ENCODE measurements at regions not wholly inside any gene's neighbourhood (a gene's known extent, or its start where the extent isn't known, plus 50 kb on each side); places are given as distances from the start of the nearest gene placed in this dataset.
"Not testable (repeated sequence)": the region's sequence is repeated elsewhere in the genome, so short reads cannot be mapped to it uniquely, and the experiment has no call there.

DNA sequence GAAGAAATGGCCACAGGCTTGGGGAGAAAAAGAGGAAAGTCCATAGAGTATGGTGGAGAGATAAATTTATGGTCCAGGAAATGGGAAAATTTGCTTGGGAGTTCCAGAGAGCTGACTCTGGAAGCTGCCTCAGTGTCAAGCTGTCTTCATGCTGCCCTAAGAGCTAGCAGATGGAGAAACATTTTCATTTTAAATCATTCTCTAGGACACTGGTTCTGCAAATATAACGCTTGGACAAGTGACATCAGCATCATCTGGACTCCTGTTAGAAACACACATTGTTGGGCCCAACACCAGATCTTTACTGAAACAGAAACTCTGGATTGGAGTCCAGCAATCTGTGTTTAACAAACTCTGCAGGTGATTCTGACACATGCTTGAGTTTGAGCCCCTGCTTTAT is 592.0 kb upstream of the KLF12 start:
- Mint-ChIP-seq H3K27me3 (ENCODE audit: low read depth) (no peaks in the 10 kb centered on the region), H3K4me1 (ENCODE audit: low read depth) (no peaks in the 10 kb centered on the region), H3K4me3 (no peak overlapping the region), H3K36me3 (ENCODE audit: low read depth) (no peaks in the 10 kb centered on the region), H3K27ac (no peak overlapping the region), H3K9me3 (no peaks in the 10 kb centered on the region)
- no peak for DNase-seq (ENCODE audit: low spot score)

DNA sequence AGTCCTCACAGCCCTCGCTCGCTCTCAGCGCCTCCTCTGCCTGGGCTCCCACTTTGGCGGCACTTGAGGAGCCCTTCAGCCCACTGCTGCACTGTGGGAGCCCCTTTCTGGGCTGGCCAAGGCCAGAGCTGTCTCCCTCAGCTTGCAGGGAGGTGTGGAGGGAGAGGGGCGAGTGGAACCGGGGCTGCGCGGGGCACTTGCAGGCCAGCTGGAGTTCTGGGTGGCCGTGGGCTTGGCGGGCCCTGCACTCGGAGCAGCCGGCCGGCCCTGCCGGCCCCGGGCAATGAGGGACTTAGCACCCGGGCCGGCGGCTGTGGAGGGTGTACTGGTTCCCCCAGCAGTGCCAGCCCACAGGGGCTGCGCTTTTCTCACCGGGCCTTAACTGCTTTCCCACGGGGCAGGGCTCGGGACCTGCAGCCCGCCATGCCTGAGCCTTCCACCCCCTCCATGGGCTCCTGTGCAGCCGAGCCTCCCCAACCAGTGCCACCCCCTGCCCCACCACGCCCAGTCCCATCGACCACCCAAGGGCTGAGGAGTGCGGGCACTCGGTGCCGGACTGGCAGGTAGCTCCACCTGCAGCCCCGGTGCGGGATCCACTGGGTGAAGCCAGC is 584.1 kb upstream of the KLF12 start:
- not testable (repeated sequence) for H3K4me3 Mint-ChIP-seq; H3K4me1 Mint-ChIP-seq (ENCODE audit: low read depth); H3K36me3 Mint-ChIP-seq (ENCODE audit: low read depth); H3K9me3 Mint-ChIP-seq; H3K27me3 Mint-ChIP-seq (ENCODE audit: low read depth); DNase-seq (ENCODE audit: low spot score); H3K27ac Mint-ChIP-seq

DNA sequence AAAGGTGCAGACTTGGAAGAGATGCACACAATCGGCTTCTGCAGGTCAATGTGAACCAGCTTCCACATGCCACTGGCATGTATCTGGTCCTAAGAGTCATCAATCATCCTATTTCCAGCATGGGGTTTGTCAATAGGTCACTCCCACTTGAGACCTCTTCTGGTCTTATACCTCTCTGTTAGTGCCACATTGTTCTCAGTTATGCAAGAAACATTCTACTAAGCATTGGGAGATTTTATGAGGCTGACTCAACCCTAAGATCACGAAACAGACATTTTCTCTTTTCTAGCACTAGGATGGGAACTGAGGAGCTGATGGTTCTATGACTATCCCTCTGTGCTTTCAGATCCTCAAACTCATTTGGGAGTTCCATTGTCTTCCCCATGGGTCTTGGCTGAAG is 581.5 kb upstream of the KLF12 start:
- Mint-ChIP-seq H3K36me3 (ENCODE audit: low read depth) (no peaks in the 10 kb centered on the region), H3K4me1 (ENCODE audit: low read depth) (no peaks in the 10 kb centered on the region)

DNA sequence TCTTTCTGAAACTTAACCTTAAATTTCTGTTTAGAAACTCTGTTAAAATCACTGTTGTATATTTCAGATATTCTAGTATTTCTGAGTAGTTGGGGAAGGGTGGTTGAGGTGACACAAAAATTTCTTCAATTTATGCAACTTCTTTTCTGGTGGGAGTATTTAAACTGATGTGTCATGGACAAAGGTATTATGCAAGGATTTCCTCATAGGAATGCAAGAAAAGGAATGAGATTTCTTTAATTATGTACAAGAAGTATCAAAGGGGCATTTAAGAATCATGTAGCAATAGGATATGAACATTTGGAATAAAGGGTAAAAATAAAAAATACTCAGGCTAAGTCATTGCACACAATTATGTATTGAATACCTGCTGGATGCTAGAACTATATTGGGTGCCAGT is 575.8 kb upstream of the KLF12 start:
- no peaks in the 10 kb centered on the region for H3K27me3 Mint-ChIP-seq (ENCODE audit: low read depth)
- H3K9me3 Mint-ChIP-seq: no peaks in the 10 kb centered on the region
- no peak overlapping the region for H3K4me3 Mint-ChIP-seq

More for the DNA sequence above, 581.5 kb upstream of the KLF12 start:
- H3K27me3 Mint-ChIP-seq (ENCODE audit: low read depth): no peaks in the 10 kb centered on the region
- H3K9me3 Mint-ChIP-seq: no peaks in the 10 kb centered on the region
- DNase-seq (ENCODE audit: low spot score): no peak
- no peak overlapping the region for H3K4me3 Mint-ChIP-seq
- no peak overlapping the region for H3K27ac Mint-ChIP-seq

DNA sequence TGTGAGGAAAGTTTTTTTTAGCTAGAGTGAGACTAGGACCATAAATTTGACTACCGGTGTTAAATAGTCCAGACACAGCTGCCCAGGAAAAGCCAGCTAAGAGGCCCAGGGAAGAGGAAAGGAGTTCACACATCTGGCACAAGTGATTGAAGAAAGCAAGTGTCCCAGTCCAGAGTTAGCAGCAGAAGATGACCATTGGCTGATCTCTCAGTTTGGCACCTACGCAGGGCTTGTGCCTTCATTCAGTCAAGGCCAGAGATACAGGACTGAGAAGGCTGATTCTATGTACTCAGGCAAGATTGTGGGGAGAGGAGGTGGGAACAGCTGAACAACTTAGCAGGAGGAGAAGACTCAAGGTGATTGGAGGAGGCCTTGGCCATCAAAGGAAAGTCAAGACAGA is 575.0 kb upstream of the KLF12 start:
- H3K4me3 Mint-ChIP-seq: no peak overlapping the region
- H3K27me3 Mint-ChIP-seq (ENCODE audit: low read depth): no peaks in the 10 kb centered on the region
- DNase-seq (ENCODE audit: low spot score): no peak
- H3K27ac Mint-ChIP-seq: no peak overlapping the region
- no peaks in the 10 kb centered on the region for H3K9me3 Mint-ChIP-seq
- no peaks in the 10 kb centered on the region for H3K36me3 Mint-ChIP-seq (ENCODE audit: low read depth)
- H3K4me1 Mint-ChIP-seq (ENCODE audit: low read depth): no peaks in the 10 kb centered on the region

More for the DNA sequence above, 575.8 kb upstream of the KLF12 start:
- no peaks in the 10 kb centered on the region for H3K36me3 Mint-ChIP-seq (ENCODE audit: low read depth)
- H3K27ac Mint-ChIP-seq: no peak overlapping the region
- no peaks in the 10 kb centered on the region for H3K4me1 Mint-ChIP-seq (ENCODE audit: low read depth)
- DNase-seq (ENCODE audit: low spot score): no peak

DNA sequence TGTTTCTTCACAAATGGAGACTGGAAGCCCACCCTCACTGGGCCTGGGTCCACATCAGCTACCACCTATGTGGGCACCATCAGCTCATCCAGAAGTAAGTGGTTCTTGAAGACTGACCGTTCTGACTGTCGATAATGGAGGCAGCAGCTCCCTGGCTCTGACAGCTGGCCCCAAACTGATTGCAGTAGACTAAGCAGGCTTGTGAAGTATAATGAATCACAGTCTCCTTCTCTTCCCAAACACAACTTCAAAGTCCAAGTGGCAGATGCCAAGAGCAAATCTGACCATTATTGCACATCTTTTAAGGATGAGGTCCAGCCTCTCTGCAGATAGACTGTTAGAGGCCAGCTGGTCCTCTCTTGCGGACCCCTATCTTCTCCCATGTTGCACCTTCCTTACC is 574.4 kb upstream of the KLF12 start:
- no peaks in the 10 kb centered on the region for H3K36me3 Mint-ChIP-seq (ENCODE audit: low read depth)
- H3K9me3 Mint-ChIP-seq: no peaks in the 10 kb centered on the region
- no peaks in the 10 kb centered on the region for H3K4me1 Mint-ChIP-seq (ENCODE audit: low read depth)
- H3K4me3 Mint-ChIP-seq: no peak overlapping the region
- H3K27me3 Mint-ChIP-seq (ENCODE audit: low read depth): no peaks in the 10 kb centered on the region
- no peak for DNase-seq (ENCODE audit: low spot score)
- no peak overlapping the region for H3K27ac Mint-ChIP-seq

DNA sequence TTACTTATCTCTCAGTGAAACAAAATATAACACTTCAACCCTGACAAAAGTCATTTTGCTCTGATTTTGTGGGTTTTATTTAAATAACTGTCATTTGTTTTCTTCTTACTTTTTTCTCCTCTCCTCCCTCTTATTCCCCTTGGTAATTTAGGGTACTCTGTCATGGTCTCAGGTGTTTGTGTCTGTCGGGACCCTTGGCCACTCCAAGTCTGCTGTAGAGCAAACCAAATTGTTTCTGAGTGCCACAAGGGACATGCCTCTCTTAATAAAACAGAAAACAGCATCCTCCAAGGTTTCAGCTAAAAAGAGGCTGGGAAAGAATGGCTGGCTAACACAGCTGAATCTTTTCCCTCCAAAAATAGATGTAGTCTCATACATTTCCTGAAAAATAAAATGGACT is 573.1 kb upstream of the KLF12 start:
- Mint-ChIP-seq H3K27ac (no peak overlapping the region), H3K4me3 (no peak overlapping the region), H3K9me3 (no peaks in the 10 kb centered on the region), H3K36me3 (ENCODE audit: low read depth) (no peaks in the 10 kb centered on the region), H3K27me3 (ENCODE audit: low read depth) (no peaks in the 10 kb centered on the region), H3K4me1 (ENCODE audit: low read depth) (no peaks in the 10 kb centered on the region)
- DNase-seq (ENCODE audit: low spot score): no peak

DNA sequence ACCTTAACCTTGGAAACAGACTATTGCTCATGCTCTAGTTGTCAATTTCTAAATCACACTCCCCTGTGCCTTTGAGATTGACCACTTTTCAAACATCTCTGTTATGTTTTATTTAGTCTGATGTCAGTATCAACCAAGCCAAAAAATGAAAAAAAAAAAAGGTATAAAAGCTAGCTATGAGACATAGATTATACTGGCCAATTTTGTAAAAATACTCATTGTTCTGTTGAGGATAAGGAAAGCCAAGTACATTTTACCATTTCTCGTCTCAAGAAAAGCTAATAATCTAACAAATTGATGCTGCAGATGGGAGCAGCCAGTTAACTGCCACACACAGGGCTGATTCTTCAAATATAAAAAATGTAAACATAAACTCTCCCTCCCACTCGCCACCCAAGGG is 572.6 kb upstream of the KLF12 start:
- no peak overlapping the region for H3K27ac Mint-ChIP-seq
- H3K27me3 Mint-ChIP-seq (ENCODE audit: low read depth): no peaks in the 10 kb centered on the region
- H3K4me3 Mint-ChIP-seq: no peak overlapping the region
- no peaks in the 10 kb centered on the region for H3K4me1 Mint-ChIP-seq (ENCODE audit: low read depth)
- no peaks in the 10 kb centered on the region for H3K9me3 Mint-ChIP-seq
- no peak for DNase-seq (ENCODE audit: low spot score)
- H3K36me3 Mint-ChIP-seq (ENCODE audit: low read depth): no peaks in the 10 kb centered on the region

DNA sequence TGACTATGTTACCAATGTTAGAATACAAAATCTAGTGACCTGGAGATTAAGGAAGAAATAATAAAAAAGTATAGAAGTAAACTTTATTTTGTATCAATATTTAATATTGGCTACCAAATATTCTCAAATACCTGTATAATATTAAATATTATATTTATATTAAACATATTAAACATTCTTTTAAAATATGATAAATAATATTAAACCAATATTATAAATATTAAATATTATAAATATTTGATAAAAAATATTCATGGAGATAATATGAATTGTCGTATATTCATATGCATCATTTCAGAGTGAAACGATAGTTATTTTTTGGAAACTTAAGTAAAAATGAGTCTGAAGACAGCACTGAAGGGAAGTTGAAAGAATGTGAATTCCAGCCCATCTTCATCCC is 571.2 kb upstream of the KLF12 start:
- Mint-ChIP-seq H3K4me3 (no peak overlapping the region), H3K27ac (no peak overlapping the region), H3K4me1 (ENCODE audit: low read depth) (no peaks in the 10 kb centered on the region), H3K27me3 (ENCODE audit: low read depth) (no peaks in the 10 kb centered on the region), H3K9me3 (no peaks in the 10 kb centered on the region), H3K36me3 (ENCODE audit: low read depth) (no peaks in the 10 kb centered on the region)
- no peak for DNase-seq (ENCODE audit: low spot score)

DNA sequence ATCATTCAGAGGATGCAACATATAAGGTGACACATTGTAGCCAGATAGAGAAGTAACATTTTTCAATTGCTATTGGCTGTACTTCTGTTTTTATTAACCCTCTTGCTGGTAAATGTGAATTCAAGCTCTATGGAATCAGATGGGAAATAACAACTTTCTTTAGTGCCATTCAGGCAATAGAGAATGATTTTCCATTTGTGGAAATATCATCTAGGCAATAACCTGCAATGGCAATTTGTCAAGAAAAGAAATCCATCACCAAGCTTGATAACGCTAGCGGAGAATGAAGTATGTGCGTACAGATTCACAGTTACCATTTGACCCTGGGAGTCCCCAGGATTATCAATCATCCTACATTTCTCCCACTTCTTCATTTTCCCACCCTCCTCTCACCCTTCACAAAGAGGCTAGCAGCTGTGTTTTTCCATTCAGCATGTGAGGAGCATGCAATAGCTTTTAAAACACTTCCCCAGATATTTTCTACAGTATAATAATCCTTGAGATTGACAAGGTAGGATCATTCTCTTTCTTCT is 569.7 kb upstream of the KLF12 start:
- H3K4me3 Mint-ChIP-seq: no peak overlapping the region
- DNase-seq (ENCODE audit: low spot score): no peak
- H3K4me1 Mint-ChIP-seq (ENCODE audit: low read depth): no peaks in the 10 kb centered on the region
- H3K27ac Mint-ChIP-seq: no peak overlapping the region
- H3K36me3 Mint-ChIP-seq (ENCODE audit: low read depth): no peaks in the 10 kb centered on the region
- H3K9me3 Mint-ChIP-seq: no peaks in the 10 kb centered on the region
- H3K27me3 Mint-ChIP-seq (ENCODE audit: low read depth): no peaks in the 10 kb centered on the region

DNA sequence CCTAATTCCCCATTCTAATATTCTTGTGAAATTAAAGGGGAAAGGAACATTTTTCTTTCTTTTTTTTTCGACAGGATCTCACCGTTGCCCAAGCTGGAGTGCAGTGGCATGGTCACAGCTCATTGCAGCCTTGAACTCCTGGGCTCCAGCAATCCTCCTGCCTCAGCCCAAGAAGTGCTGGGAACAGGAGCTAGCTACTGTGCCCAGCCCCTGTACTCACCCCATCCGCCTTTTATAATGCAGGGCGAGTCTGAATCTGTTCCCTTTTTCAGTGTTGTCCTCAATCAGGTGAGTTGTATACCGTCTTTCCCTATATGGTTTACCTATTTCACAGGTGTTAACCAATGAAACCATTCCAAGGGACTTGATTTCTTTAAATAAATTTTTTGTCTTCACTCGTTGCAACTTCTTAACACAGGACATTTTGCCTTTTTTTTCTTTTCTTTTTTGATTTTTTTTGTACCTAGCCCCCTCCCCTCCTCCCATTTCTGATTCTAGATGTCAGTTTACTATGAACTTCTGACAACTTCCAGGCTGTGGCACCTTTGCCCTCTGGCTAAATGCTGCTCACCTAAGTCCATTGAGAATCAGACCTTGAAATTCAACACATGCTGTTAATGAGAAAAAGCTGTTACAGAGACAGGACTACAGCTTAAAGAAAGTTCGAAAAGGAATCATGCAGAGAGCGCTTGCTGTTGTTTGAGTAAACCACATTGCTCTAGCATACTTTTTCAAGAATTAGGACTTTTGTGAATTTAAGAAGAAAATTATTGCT is 562.1 kb upstream of the KLF12 start:
- Mint-ChIP-seq H3K9me3 (peaks cover 3% of the 10 kb centered on the region), H3K4me3 (no peak overlapping the region), H3K4me1 (ENCODE audit: low read depth) (no peaks in the 10 kb centered on the region), H3K27ac (no peak overlapping the region), H3K27me3 (ENCODE audit: low read depth) (no peaks in the 10 kb centered on the region), H3K36me3 (ENCODE audit: low read depth) (no peaks in the 10 kb centered on the region)
- DNase-seq (ENCODE audit: low spot score): no peak

DNA sequence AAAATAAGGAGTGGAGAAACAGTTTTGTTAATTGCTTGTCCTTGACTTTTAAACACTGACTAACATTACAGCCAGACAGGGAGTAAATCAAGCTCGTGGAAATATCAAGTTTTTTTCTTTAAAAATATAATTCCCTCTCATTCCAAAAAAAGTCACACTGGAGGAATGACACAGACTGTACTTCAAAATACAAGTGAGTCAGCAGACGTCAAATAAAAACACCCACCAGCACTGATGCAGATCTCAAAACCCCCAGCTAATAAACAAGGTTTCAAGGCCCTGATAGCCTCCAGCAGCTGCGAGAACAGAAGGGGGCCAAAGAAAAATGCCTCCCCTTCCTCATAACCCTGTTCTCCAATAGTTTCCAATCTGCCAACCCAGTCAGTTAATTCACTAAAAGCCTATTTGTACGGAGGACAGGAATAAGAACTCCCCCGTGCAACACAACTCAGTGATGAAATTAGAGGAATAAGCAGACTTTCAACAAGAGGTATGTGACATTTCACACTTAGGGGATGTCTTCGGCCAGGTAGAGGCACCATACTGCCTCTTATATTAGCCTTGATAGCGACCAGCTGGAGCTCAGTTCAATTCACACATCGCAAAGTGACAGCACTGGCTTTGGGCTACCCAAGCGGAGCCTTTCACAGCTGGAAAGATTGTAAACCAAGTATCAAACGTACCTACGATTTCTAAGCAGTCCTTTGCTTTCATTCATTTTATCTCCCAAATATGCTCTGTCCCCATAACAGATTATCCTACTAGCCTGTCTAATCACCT is 561.0 kb upstream of the KLF12 start:
- Mint-ChIP-seq H3K36me3 (ENCODE audit: low read depth) (no peaks in the 10 kb centered on the region), H3K9me3 (peaks cover 3% of the 10 kb centered on the region), H3K4me1 (ENCODE audit: low read depth) (no peaks in the 10 kb centered on the region), H3K27ac (no peak overlapping the region), H3K4me3 (no peak overlapping the region), H3K27me3 (ENCODE audit: low read depth) (no peaks in the 10 kb centered on the region)
- DNase-seq (ENCODE audit: low spot score): no peak

DNA sequence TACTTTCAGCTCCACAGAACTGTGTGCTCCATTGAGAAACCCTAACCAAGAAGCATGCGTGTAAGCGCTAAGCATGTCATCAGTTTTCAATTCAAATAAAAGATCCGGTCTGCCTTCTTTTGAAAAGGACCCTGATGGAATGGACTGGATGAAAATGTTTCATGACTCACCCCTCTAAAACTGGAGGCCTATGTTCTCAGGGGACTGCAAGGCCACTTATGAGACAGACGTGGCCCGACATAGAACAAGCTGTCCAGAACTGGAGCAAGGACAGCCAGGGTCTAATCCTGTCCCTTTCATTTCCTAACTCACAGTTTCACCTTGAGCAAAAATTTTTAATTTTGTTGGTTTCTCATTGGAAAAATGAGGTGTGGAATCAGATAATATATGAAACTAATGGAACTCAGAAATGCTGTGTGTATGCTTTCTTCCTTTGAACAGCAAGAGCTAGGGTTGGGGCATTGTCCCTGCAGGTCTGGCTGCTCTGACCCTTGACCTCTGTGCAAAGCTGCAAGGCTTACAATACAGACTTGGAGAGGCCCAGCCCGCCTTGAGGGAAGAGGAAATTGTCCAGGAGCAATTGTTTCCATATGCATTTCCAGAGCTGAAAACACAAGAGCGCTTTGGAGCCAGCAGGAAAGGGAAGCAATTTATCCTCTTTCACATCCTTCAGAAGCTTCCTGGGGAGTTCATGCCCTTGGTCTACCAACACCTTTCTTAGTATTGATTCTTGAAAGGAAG is 553.4 kb upstream of the KLF12 start:
- DNase-seq (ENCODE audit: low spot score): no peak
- no peak overlapping the region for H3K4me3 Mint-ChIP-seq
- no peaks in the 10 kb centered on the region for H3K4me1 Mint-ChIP-seq (ENCODE audit: low read depth)
- no peaks in the 10 kb centered on the region for H3K36me3 Mint-ChIP-seq (ENCODE audit: low read depth)
- no peaks in the 10 kb centered on the region for H3K27me3 Mint-ChIP-seq (ENCODE audit: low read depth)
- no peak overlapping the region for H3K27ac Mint-ChIP-seq
- no peaks in the 10 kb centered on the region for H3K9me3 Mint-ChIP-seq

DNA sequence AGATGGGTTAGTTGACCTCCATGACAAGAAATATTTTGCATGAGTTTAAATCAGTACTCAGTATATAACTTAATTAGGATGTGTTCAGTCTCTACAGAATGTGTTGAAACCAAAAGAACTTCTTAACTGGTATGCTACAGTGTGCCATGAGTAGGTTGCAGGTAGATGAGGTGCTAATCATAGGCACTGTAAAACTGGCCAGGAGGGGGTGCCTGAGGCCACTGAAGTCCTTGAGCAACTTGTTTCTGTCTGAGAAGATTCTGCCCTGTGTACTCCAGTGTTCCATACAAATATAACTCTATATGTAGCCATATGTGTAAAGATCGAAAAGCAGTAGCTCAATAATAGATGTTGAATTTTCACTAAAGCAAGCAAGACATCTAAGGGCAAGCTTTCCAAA is 549.2 kb upstream of the KLF12 start:
- H3K27me3 Mint-ChIP-seq (ENCODE audit: low read depth): no peaks in the 10 kb centered on the region
- no peak for DNase-seq (ENCODE audit: low spot score)
- no peaks in the 10 kb centered on the region for H3K4me1 Mint-ChIP-seq (ENCODE audit: low read depth)
- H3K36me3 Mint-ChIP-seq (ENCODE audit: low read depth): no peaks in the 10 kb centered on the region
- H3K9me3 Mint-ChIP-seq: no peaks in the 10 kb centered on the region
- H3K27ac Mint-ChIP-seq: no peak overlapping the region
- no peak overlapping the region for H3K4me3 Mint-ChIP-seq

Measured in T-helper 2 cell treated with Interferon-gamma antibody and Interleukin-4, amounts not matched to agents 5 μg/mL and 100 μg/mL, for 36 hours (primary cell).